ENCODE measurements at regions not wholly inside any gene's neighbourhood (a gene's known extent, or its start where the extent isn't known, plus 50 kb on each side); places are given as distances from the start of the nearest gene placed in this dataset.
A peak's percentile ranks its signal among the peaks of the same experiment; 100 is the strongest.
"Not testable (repeated sequence)": the region's sequence is repeated elsewhere in the genome, so short reads cannot be mapped to it uniquely, and the experiment has no call there.

DNA sequence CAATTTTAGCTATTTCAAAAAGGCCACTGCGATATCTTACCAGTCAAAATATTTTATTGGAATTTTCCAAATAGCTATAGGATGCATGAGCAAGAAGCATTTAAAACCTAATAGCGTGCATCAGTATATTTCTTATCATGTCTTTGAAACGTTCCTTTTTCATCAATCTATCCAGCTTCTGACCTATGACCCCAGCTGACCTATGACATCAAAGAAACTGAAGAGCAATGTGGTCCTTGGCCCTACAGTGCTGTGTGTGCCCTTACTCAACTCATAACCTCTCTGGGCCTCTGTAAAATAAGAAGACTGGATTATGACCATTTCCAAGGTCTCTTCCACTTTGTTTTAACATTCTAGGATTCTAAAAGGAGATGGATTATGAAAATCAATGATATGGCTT lies 118.2 kb downstream of the ZNF22 start:
- no peak for DNase-seq (ENCODE audit: low spot score)

DNA sequence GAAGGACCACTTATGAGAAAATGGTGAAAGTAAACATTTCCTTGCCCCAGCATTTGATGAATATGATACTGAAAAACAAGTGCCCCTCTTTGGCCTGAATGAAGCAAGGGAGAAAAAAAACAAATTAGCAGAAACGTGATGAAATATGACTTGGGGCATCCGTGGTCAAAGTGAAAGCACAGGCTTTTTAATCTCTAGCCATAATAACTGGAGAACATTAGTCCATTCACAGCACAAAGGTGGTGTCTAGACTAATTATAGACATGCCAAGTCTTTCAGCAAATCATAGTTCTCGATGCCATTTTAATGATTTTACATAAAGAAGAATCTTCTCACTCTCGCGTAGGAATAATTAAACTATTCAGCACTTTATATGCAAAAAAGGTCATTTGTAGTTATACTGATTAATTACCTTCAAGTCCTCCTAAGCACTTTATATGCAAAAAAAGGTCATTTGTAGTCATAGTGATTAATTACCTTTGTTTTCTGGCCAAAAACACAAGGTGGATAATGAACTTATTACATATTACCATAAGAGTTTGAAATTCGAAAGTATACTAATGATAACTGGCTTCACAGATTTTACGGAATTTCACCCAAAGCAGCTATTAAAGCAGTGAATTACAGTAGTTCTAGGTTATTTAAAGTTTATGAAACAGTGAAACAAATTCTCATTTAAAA lies 121.6 kb downstream of the ZNF22 start:
- not testable (repeated sequence) for DNase-seq (ENCODE audit: low spot score)

DNA sequence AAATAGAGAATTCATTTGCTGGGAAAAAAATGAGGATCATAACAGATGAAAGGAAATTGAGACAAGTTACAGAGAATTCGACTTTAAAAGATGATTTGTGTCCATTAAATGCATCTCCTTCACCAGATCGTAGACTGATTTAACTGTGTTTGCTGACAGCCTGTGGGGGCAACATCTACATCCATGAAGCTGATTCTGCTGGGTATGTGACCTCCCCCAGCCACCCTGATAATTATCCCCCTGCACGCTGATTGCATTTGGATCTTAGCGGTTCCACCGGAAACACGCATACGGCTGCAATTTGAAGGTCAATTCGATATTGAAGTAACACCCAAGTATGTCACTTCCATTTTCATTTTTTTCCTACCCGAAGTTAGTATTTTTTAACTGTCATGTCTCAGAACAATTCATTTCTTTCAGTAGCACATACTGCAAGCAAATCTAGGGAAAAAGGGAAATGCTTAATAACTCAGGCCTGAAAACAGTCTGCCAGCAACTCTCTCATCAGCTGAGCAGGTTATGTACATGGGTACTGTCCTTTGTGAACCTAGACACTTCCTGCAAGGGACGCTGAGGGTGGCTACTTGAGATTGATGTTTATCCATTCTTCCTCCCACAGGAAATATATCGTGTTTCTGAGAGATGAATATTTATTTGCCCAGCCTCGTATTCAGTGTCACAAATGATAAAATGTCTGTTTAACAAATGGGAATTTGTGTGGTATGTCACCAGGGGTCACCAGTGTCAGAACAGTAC lies 134.9 kb downstream of the ZNF22 start:
- DNase-seq (ENCODE audit: low spot score) = no peak

DNA sequence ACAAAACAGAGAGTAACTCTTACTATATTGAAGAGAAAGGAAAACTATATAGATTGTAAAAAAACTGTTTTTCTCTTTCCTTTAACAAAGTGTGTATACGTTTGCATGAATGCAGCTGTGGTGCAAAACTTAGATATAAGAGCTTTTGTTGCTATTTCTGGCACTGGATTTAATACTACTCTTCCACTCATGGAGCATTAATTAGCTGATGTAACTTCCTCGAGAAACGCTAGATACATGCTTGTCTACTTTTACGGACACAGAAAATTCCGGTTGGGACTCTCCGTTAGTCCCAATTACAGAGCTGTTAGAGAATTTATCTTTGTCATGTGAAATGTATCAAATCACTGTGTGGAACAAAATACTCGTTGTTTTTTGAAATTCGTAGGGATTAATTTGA lies 135.5 kb downstream of the ZNF22 start:
- no peak for DNase-seq (ENCODE audit: low spot score)

DNA sequence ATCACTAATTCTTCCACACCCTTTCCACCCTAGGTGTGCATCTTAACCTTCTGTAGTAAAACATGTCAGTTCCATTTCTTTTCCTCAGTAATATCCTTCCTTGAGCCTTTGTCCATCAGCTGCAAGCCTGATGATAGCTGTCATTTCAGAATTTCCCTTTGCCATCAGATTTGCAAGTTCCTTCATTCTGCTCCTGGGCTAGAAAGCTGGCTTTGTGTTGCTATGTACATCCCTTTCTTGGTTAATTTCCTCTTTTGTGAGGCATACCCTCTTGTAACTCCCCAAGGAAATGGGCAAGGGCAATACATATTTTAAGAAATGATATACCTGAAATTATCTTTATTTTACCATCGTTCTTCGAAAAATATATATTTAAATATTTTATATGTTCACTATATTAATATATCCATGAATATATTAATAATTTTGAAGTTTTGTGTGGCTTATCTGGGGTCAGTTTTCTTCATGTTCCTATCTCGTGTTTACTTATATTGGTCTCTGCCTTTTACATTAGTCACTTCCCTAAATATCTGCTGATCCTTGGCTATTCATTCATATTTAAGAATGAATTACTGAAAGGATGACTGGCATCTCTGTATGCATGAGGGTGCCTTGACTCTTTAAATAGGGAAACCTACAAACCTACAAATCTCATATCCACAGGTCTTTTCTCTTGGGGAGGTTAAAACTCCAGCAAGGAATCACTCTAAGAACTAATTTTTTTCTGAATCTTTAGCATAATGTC lies 143.8 kb downstream of the ZNF22 start:
- no peak for DNase-seq (ENCODE audit: low spot score)

DNA sequence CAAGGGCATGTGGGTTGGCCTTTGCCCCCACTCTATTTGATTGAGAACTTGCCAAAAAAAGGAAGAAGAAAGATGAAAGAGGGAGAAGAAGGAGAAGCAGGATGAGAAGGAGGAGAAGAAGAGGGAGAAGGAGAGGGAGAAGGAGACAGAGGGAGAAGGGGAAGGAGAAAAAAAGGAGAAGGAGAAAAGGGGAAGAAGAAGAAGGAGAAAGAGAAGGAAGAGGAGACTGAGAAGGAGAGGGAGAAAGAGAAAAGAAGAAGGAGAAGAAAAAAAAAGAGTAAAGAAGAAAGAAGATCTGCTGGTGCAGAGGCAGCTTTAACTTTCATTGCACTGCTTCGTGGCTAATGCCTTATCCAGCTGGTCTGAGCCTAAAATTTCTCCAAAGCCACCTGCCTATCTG lies 144.4 kb downstream of the ZNF22 start:
- DNase-seq (ENCODE audit: low spot score) = not testable (repeated sequence)

DNA sequence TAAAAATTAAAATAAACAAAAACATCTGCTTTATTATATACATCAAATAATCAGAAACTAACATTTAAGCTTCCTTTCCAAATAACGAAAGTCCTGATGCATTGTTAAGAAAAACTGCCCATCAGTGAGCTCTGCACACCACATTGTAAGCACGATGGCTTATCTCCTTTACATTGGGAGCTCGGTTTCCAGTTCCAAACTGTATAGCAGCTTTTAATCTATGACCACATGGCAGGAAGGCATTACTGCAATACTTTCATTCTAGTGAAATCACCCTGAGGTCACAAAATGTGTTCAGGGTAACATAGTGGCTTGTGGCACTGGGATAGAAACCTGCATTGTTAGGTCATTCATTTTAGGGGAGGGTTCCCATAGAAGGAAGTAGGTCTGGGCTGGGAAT lies 146.3 kb downstream of the ZNF22 start:
- DNase-seq (ENCODE audit: low spot score) = no peak

DNA sequence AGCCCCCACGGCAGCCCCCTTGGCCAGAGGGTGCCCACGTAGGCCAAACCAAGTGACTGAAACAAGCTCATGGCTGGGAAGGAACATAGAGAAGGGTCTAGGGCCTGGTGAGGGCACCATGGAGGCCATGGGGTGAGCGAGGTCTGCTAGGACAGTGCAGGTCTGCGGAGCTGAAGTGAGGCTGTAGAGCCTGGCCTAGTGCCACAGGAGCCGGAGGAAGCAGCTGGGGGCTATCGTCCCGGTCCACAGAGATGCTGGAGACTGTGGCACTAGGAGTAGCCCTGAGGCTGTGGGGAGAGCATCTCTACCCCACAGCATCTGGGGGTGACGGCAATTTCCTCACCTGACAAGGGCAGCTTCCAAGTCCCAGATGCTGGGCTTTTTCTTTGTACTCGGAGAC lies 150.3 kb downstream of the ZNF22 start:
- no peak for DNase-seq (ENCODE audit: low spot score)

DNA sequence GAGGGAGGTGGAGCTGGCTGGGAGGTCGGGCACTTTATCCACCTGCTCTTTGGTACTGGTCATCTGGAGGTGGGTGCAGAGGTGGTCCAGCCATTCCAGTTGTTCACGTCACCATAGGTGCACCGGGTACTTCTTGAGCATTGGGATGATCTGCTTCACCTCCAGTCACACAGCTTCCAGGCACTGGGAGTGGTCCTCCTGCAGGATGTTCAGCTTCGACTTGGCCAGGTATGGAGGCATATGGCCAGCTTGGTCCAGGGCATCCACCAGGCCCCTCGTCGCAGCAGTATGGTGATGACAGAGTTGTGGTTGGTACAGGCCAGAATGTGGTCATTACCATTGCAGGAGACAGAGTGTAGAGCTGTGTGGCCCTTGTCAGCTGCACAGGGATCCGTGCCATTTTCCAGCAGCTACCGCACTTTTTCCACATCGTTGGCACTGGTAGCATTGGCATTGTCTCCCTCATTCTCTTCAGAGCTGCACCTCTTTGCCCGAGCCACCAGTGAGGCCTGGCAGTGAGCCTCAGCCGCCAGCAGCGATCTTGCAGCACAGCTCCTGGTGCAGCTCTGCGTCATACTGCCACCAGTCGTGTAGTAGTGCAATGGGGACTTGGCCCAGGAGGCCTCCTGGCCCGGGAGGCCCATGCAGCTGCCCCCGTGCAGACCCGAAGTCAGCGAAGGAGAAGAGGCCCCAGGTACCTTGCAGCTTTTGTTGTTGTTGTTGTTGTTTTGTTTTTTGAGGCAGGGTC lies 150.9 kb downstream of the ZNF22 start:
- DNase-seq (ENCODE audit: low spot score) = no peak

DNA sequence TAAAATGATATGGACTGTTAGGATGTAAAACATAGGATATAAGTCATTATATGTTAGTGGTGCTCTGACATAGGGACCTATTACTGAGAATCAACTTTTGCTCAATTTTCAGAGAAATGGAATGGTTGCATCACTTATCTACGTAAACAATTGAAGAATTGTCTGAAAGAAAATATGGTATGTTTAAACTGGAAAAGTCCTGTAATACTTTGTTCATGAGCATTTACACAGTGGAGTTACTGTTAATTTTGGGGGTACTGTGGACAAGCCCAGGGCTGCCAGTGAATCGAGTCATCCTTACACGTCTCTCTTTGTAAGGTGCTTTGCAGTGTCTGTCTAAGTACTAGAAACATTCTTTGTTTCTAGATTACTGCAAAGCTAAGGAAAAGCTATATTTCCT lies 152.0 kb downstream of the ZNF22 start:
- DNase-seq (ENCODE audit: low spot score) = no peak

DNA sequence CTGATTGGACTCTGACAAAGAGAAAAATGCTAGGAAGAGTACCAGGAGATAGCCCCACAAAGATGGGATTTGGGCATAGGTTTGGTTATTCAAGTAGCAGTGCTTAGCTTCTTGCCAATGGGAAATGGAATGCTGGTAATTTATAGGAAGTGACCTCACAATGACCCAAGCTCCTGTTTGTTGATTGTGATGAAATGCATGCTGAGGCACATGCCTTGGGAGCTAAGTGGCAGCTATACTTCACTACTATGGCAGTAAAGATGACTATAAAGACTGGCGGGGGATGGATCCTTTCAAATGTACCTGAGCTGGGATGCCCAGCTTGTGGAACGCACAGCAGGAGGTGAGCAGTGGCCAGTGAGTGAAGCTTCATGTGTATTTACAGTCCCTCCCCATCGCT lies 153.8 kb downstream of the ZNF22 start:
- no peak for DNase-seq (ENCODE audit: low spot score)

DNA sequence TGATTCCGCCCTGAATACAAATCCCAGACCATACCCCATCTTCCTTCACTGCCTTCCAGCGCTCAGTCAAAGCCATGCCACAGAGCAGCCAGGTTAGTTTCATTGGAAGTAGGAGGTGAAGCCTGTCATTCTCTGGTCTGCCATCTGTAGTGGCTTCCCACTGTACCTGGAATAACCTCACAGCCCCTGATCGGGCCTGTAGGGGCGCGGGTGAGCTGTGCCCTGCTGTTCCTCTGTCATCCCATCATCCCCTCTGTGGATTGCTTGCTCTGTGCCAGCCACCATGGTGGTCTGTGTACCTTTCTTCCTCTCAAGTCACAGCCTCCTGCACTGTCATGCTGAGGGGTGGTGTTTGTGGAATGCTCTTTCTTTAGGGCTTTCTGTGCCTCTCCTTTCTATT lies 155.1 kb downstream of the ZNF22 start:
- DNase-seq (ENCODE audit: low spot score) = no peak

DNA sequence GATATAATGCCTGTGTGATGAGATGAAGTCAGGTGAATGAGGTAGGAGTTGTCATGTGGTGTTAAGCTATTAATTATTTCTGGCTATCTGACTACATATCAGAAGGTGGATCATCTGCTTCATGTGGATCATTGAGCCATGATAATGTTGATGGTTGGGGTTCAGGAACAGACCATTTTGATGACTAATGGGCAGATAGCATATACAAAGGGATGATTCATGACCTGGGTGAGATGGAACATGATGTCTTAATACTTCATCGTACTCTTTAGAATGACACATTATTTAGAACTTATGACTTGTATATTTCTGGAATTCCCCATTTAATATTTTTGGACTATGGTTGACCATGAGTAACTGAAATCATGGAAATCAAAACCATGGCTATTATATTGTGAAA lies 155.1 kb downstream of the OR13A1 start:
- no peak for DNase-seq (ENCODE audit: low spot score)

DNA sequence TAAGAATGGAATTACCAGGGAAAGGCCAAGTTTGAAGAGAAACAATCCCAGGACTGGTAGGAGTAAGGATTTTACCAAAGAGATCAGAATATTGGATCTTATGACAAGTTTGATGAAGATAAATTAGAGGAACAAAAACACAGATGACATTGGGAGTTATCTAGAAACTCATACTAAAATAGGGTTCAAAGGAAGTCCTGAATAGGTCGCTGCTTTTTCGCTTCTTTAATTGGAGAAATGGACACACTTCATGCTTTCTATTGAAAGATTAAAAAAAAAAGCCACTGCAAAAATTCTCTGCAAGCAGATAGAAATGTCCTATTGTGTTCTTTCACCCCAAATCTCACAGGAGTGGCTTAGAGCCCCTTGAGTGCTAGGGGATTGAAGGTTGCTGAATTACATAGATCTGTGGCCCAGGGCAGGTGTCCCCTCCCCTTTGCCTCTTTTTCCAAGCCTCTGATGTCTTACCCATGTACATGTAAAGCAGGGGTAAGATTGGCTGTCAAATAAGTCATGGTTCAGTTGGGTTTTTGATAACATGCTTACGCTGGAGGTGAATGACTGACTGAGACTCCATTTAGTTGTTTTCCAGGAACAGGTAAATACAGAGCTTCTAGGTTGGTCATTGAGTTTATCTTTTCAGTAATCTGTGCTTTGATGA lies 152.0 kb downstream of the OR13A1 start:
- DNase-seq (ENCODE audit: low spot score) = no peak

DNA sequence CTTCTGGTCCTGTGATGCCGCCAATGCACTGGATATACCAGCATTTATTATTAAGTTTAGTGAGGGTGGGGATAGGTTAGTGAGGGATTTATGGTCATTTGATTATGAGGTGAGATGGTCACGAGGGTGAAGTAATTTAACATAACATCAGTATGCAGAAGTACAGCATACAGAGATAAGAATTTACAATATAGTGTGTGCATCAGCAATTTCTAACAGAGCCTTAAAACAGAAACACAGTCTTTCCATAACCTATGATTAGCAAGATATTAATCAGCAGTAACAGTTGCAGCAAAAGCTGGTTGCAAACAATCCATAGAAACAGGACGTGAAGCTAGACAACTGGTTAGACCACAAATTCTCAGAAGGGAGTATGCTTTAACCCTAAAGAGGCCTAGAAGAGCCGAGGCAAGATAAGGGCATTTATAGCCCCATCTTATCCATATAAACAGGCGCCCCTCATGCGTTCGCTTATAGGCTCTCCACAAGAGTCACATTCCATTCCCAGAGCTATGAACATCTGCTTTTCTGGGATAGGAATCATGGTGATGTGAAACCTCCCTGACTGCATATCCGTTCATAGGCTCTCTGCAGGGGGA lies 139.8 kb downstream of the OR13A1 start:
- not testable (repeated sequence) for DNase-seq (ENCODE audit: low spot score)

DNA sequence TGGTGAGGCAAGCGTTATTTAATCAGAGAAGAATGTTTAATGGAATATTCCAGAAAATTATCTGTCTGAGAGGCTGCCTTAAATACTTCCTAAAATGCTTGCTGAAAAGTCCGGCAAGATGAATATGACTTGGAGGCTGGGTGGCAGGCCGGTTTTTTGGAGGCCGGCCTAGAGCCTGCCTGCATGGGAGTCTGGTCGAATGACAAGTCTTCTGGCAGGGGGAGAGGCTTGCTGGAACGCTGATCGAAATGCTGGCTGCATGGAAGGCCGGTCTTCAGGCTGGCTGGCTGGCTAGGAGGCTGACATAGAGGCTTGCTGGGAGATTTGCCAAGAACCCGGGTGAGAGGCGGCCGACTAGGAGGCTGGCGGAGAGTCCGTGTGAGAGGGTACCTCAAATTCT lies 135.7 kb downstream of the OR13A1 start:
- DNase-seq (ENCODE audit: low spot score) = peak; percentile 45

DNA sequence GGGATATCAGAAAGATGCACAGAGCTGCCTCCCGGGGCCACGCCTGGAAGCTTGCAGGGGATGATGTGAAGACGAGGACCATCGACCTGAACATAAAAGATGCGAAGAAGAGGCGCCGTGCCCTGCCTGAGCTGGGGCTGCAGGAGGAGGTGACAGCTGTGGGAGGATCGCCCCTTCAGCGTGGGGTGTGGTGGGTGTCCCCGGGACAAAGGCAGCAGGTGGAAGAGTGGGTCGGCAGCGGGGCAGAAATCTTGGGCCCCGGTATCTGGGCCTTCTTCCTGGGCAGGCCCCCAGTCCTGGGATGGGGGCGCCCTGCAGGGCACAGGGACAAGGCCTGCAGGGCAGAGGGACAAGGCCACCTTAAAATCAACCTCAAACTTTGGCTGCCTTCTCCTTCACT lies 134.9 kb downstream of the OR13A1 start:
- DNase-seq (ENCODE audit: low spot score) = no peak

DNA sequence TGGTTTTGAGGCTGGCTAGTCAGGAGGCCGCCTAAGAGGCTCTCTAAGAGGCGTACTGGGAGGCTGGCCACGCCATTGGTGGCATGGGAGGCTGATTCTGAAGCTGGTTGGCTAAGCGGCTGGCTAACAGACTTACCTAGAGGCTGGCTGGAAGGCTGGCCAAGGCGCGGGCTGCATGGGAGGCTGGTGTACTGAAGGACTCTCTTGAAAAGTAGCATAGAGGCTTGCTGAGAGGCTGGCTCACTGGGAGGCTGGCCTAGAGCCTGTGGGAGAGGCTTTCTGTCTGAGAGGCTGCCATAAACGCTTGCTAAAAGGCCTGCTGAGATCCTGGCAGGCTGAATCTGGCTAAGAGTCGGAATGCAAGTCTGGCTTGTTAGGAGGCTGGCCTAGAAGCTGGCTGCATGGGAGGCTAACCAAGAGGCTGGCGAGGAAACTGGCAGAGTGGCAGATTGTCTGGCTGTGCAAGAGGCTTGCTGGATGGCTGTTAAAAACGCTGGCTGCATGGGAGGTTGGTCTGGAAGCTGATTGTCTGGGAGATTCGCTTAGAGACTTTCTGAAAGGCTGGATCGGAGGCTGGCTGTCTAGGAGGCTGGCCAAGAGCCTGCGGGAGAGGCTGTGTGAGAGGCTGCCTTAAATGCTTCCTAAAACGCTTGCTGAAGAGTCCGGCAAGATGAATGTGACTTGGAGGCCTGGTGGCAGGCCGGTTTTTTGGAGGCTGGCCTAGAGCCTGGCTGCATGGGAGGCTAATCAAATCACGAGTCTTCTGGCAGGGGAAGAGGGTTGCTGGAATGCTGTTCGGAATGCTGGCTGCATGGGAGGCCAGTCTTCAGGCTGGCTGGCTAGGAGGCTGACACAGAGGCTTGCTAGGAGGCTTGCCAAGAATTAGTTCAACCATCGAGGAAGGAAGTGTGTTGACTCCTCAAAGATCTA lies 134.2 kb downstream of the OR13A1 start:
- peak; percentile 61 for DNase-seq (ENCODE audit: low spot score)

DNA sequence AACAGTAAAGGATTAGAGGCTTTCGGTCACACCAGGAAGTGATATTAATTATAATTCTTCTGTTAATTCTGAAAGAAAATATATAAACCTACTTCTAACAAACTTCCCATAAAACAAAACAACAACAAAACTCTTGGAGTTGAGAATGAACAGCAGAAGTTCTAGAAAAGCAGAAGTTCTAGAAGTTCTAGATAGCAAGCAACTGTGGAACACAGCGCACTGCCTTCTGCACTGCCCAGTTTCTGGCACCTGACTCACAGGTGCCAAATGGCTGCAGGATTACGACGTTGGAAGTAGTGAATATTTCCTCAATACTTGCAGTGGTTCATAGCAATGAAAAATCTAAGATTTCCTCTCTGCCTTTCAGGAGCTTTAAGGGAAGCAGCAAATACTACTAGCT lies 132.2 kb downstream of the OR13A1 start:
- DNase-seq (ENCODE audit: low spot score) = no peak

DNA sequence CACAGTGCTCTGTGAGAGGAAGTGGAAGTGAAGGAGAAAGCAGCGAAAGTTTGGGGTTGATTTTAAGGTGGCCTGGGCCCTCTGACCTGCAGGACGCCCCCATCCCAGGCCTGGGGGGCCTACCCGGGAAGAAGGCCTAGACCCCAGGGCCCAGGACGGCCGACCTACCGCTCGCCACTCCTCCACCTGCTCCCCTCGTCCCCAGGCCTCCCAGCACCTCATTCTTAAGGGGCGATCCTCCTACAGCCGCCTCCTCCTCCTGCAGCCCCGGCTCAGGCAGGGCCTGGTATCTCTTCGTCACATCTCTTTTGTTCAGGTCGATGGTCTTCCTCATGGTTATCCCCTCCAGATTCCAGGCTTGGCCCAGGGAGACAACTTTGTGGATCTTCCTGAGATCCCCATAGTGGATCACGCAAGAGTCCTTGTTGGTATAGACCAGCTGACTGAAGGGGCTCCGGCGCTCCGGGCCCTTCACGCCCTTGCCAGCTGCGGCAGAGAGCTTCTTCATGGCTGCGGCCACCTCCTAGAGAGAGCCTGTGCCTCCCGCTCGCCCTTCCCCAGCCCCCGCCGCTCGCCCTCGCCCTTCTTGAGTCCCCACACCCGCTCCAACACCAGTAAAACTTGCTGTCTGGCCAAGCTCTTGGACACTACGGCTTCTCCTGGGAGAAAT lies 117.5 kb downstream of the OR13A1 start:
- no peak for DNase-seq (ENCODE audit: low spot score)
